RWPE2 (cell line): ENCODE measurements at regions not wholly inside any gene's neighbourhood (a gene's known extent, or its start where the extent isn't known, plus 50 kb on each side); places are given as distances from the start of the nearest gene placed in this dataset.
"Not testable (repeated sequence)": the region's sequence is repeated elsewhere in the genome, so short reads cannot be mapped to it uniquely, and the experiment has no call there.

Source experiments
- ATAC-seq: fragments of 200-7000 bp; cut with Tn5 transposase; 3 replicates; pipeline ENCODE4 v1.9.1; 2021; ENCODE audit warnings: low read depth
- DNase-seq: peaks from one replicate; pipeline ENCODE4 v3.0.0-alpha.2; 2020; ENCODE audit warnings: low spot score
- H3K27ac ChIP-seq: fragments of 450-650 bp; 2 replicates; pipeline ENCODE4 v1.5.1; 2017; ENCODE audit warnings: mild to moderate bottlenecking; ENCODE audit not compliant: poor library complexity, severe bottlenecking
- H3K27me3 ChIP-seq: fragments of 250-450 bp; sonication (Bioruptor Pico); 2 replicates; pipeline ENCODE4 v1.5.1; 2021; ENCODE audit warnings: mild to moderate bottlenecking, moderate library complexity; ENCODE audit not compliant: insufficient read depth, poor library complexity, severe bottlenecking
- H3K36me3 ChIP-seq: fragments of 250-450 bp; sonication (Bioruptor Pico); 2 replicates; pipeline ENCODE4 v1.5.1; 2020; ENCODE audit warnings: low read depth, mild to moderate bottlenecking, moderate library complexity
- H3K4me1 ChIP-seq: fragments of 250-450 bp; sonication (Bioruptor Pico); 2 replicates; pipeline ENCODE4 v1.5.1; 2021; ENCODE audit warnings: mild to moderate bottlenecking, moderate library complexity; ENCODE audit not compliant: insufficient read depth, poor library complexity, severe bottlenecking
- H3K4me3 ChIP-seq: fragments of 250-450 bp; sonication (Bioruptor Pico); 2 replicates; pipeline ENCODE4 v1.5.1; 2021; ENCODE audit warnings: mild to moderate bottlenecking, moderate library complexity; ENCODE audit not compliant: severe bottlenecking
- H3K9me3 ChIP-seq: fragments of 250-450 bp; sonication (Bioruptor Pico); 2 replicates; pipeline ENCODE4 v1.5.1; 2021; ENCODE audit warnings: mild to moderate bottlenecking, moderate library complexity; ENCODE audit not compliant: severe bottlenecking
- CTCF ChIP-seq: fragments of 450-650 bp; IDR thresholded peaks from one replicate; pipeline ENCODE4 v1.5.1; 2017; ENCODE audit warnings: mild to moderate bottlenecking, moderate library complexity; ENCODE audit not compliant: poor library complexity, severe bottlenecking

GRCh38 chr14:42488965-42489364, 882.3 kb downstream of the LRFN5 start:
- no peak for ATAC-seq
- no peaks in the 10 kb centered on the region for H3K9me3 ChIP-seq
- no peak for DNase-seq
- H3K4me3 ChIP-seq = no peak overlapping the region
- H3K27me3 ChIP-seq = peaks cover 35% of the 10 kb centered on the region
- H3K4me1 ChIP-seq = no peaks in the 10 kb centered on the region
- H3K27ac ChIP-seq = no peak overlapping the region
- no peaks in the 10 kb centered on the region for H3K36me3 ChIP-seq
- no peak for TF ChIP-seq CTCF

DNA sequence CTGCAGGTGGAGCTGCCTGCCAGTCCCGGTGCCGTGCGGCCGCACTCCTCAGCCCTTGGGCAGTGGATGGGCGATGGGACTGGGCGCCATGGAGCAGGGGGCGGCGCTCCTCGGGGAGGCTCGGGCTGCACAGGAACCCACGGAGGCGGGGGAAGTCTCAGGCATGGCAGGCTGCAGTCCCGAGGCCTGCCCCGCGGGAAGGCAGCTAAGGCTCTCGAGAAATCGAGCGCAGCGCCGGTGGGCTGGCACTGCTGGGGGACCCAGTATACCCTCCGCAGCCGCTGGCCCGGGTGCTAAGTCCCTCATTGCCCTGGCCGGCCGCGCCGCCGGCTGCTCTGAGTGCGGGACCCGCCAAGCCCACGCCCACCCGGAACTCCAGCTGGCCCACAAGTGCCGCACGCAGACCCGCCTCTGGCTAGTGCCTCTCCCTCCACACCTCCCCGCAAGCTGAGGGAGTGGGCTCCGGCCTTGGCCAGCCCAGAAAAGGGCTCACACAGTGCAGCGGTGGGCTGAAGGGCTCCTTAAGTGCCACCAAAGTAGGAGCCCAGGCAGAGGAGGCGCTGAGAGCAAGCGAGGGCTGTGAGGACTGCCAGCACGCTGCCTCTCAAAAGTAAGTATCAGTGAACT, 875.8 kb downstream of the LRFN5 start:
- H3K9me3 ChIP-seq, H3K4me1 ChIP-seq, H3K4me3 ChIP-seq, H3K27ac ChIP-seq, ATAC-seq, DNase-seq, H3K36me3 ChIP-seq: not testable (repeated sequence)
- H3K27me3 ChIP-seq = peaks cover 46% of the 10 kb centered on the region

DNA sequence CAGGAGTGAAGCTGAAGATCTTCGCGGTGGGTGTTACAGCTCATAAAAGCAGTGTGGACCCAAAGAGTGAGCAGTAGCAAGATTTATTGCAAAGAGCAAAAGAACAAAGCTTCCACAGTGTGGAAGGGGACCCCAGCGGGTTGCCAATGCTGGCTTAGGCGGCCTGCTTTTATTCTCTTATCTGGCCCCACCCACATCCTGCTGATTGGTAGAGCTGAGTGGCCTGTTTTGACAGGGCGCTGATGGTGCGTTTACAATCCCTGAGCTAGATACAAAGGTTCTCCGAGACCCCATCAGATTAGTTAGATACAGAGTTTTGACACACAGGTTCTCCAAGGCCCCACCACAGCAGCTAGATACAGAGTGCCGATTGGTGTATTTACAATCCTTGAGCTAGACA, 875.0 kb downstream of the LRFN5 start:
- not testable (repeated sequence) for H3K4me3 ChIP-seq, DNase-seq, ATAC-seq, H3K36me3 ChIP-seq, H3K27ac ChIP-seq, H3K9me3 ChIP-seq, H3K4me1 ChIP-seq
- peaks cover 46% of the 10 kb centered on the region for H3K27me3 ChIP-seq

GRCh38 chr14:42480255-42480654, 873.6 kb downstream of the LRFN5 start:
- no peak for TF ChIP-seq CTCF
- Histone ChIP-seq H3K27ac (no peak overlapping the region), H3K9me3 (no peaks in the 10 kb centered on the region), H3K4me3 (no peak overlapping the region), H3K4me1 (no peaks in the 10 kb centered on the region), H3K36me3 (no peaks in the 10 kb centered on the region), H3K27me3 (peaks cover 49% of the 10 kb centered on the region)
- ATAC-seq (no peak), DNase-seq (no peak)

DNA sequence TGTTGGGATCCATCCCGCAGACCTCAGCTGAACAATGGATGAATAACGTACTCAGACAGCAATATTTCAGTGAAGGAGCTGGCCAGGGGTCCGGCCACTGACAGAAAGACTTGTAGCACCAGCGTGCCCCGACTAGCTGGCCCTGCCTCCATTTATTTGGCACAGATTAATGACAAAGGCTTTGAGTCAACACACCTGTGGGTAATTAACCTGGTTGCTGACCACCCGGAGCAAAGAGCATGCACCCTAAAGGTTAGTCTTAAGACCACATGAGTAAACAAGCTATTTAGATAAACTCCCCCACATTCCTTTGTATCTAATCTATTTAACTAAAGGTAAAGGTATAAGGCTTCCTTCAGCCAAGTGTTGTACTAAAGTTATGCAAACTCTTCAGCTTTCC, 868.6 kb downstream of the LRFN5 start:
- no peaks in the 10 kb centered on the region for H3K9me3 ChIP-seq
- peaks cover 48% of the 10 kb centered on the region for H3K27me3 ChIP-seq
- DNase-seq (no peak), ATAC-seq (no peak)
- no peaks in the 10 kb centered on the region for H3K4me1 ChIP-seq
- H3K4me3 ChIP-seq = no peak overlapping the region
- H3K36me3 ChIP-seq = no peaks in the 10 kb centered on the region
- TF ChIP-seq CTCF = no peak
- no peak overlapping the region for H3K27ac ChIP-seq

- Histone ChIP-seq H3K27ac (no peak overlapping the region), H3K4me1 (peaks cover 3% of the 10 kb centered on the region), H3K4me3 (no peak overlapping the region), H3K27me3 (peaks cover 18% of the 10 kb centered on the region), H3K9me3 (peaks cover 2% of the 10 kb centered on the region), H3K36me3 (no peaks in the 10 kb centered on the region)
- DNase-seq (no peak), ATAC-seq (no peak)
- TF ChIP-seq CTCF = no peak
Observed at GRCh38 chr14:42470427-42470719, 863.7 kb downstream of the LRFN5 start.
